GM23338 (cell line): ENCODE measurements at regions not wholly inside any gene's neighbourhood (a gene's known extent, or its start where the extent isn't known, plus 50 kb on each side); places are given as distances from the start of the nearest gene placed in this dataset.

ENCODE experiments used
- ATAC-seq: fragments of 200-7000 bp; cut with Tn5 transposase; 3 replicates; pipeline ENCODE4 v1.9.1; 2020
- DNase-seq: peaks from one replicate; pipeline ENCODE4 v3.0.0-alpha.2; 2015; ENCODE audit warnings: low spot score
- H2AFZ ChIP-seq: fragments of 200-600 bp; sonication (generic); 2 replicates; pipeline ENCODE4 v1.8.0; 2016; ENCODE audit warnings: antibody characterized with exemption, mild to moderate bottlenecking, moderate library complexity
- H3F3A ChIP-seq: fragments of 200-600 bp; sonication (generic); replicated peaks from 2 replicates; pipeline ENCODE4 v1.8.0; 2017; ENCODE audit warnings: antibody characterized with exemption, mixed run types, low read depth
- H3K27ac ChIP-seq: fragments of 200-600 bp; sonication (generic); 2 replicates; pipeline ENCODE4 v1.6.1; 2016; ENCODE audit warnings: low read depth
- H3K27me3 ChIP-seq: fragments of 200-600 bp; sonication (generic); 2 replicates; pipeline ENCODE4 v1.8.0; 2016; ENCODE audit warnings: mild to moderate bottlenecking, mixed run types, moderate library complexity; ENCODE audit not compliant: insufficient read depth
- H3K36me3 ChIP-seq: fragments of 200-600 bp; sonication (generic); 2 replicates; pipeline ENCODE4 v1.8.0; 2016; ENCODE audit warnings: mild to moderate bottlenecking; ENCODE audit not compliant: insufficient read depth
- H3K4me1 ChIP-seq: fragments of 200-600 bp; sonication (generic); 2 replicates; pipeline ENCODE4 v1.8.0; 2016; ENCODE audit warnings: mild to moderate bottlenecking, moderate library complexity; ENCODE audit not compliant: insufficient read depth
- H3K4me2 ChIP-seq: fragments of 200-600 bp; sonication (generic); 2 replicates; pipeline ENCODE4 v1.7.1; 2017; ENCODE audit warnings: mixed run types
- H3K4me3 ChIP-seq: fragments of 200-600 bp; sonication (generic); 2 replicates; pipeline ENCODE4 v1.6.1; 2016; ENCODE audit warnings: mixed run types
- H3K79me2 ChIP-seq: fragments of 200-600 bp; sonication (generic); replicated peaks from 2 replicates; pipeline ENCODE4 v1.8.0; 2017; ENCODE audit warnings: mild to moderate bottlenecking; ENCODE audit not compliant: insufficient read depth
- H3K9me2 ChIP-seq: fragments of 200-600 bp; sonication (generic); 2 replicates; pipeline ENCODE4 v1.8.0; 2017; ENCODE audit not compliant: insufficient read depth
- H4K20me1 ChIP-seq: fragments of 200-600 bp; sonication (generic); replicated peaks from 2 replicates; pipeline ENCODE4 v1.8.0; 2017; ENCODE audit warnings: mild to moderate bottlenecking; ENCODE audit not compliant: insufficient read depth
- H3K27ac Mint-ChIP-seq: 2 replicates; pipeline ENCODE4 v1.8.0; 2020; ENCODE audit warnings: inconsistent platforms, mild to moderate bottlenecking, moderate library complexity, mixed read lengths
- H3K27me3 Mint-ChIP-seq: 3 replicates; pipeline ENCODE4 v1.8.0; 2022; ENCODE audit warnings: low read depth, mild to moderate bottlenecking, moderate library complexity, mixed read lengths, inconsistent platforms; ENCODE audit not compliant: insufficient read depth, poor library complexity
- H3K36me3 Mint-ChIP-seq: 3 replicates; pipeline ENCODE4 v1.8.0; 2021; ENCODE audit warnings: low read depth, mild to moderate bottlenecking, inconsistent platforms, moderate library complexity, mixed read lengths
- H3K4me1 Mint-ChIP-seq: 3 replicates; pipeline ENCODE4 v1.8.0; 2020; ENCODE audit warnings: mild to moderate bottlenecking, inconsistent platforms, mixed read lengths
- H3K4me3 Mint-ChIP-seq: 3 replicates; pipeline ENCODE4 v1.8.0; 2021; ENCODE audit warnings: moderate library complexity, mild to moderate bottlenecking, inconsistent platforms, mixed read lengths
- H3K9me3 Mint-ChIP-seq: 3 replicates; pipeline ENCODE4 v1.8.0; 2020; ENCODE audit warnings: moderate library complexity, mild to moderate bottlenecking, inconsistent platforms, mixed read lengths
- CREB1 ChIP-seq: fragments of 250-450 bp; sonication (Bioruptor Pico); IDR thresholded peaks from 2 replicates; pipeline ENCODE4 v1.5.0; 2020; ENCODE audit warnings: low read depth, mild to moderate bottlenecking, moderate library complexity
- CTCF ChIP-seq, 2 experiments: fragments of 200-600 bp in 1 of 2; sonication (generic) in 1 of 2; conservative IDR thresholded peaks; 2 replicates each; pipeline versions ENCODE4 v1.5.1 to v1.6.1; 2016 to 2017; ENCODE audit warnings: antibody characterized with exemption in 2 of 2, low read depth in 2 of 2, mild to moderate bottlenecking in 2 of 2, moderate library complexity in 1 of 2
- ETS1 ChIP-seq: IDR thresholded peaks from 2 replicates; pipeline ENCODE4 v1.6.1; 2016; ENCODE audit warnings: antibody characterized with exemption
- EZH2phosphoT487 ChIP-seq: fragments of 200-600 bp; sonication (generic); IDR thresholded peaks from one replicate; pipeline ENCODE4 v1.8.1; 2018; ENCODE audit warnings: antibody characterized with exemption; ENCODE audit not compliant: unreplicated experiment
- JUNB ChIP-seq: IDR thresholded peaks from one replicate; pipeline ENCODE4 v1.6.1; 2016; ENCODE audit warnings: antibody characterized with exemption; ENCODE audit not compliant: unreplicated experiment
- POLR2AphosphoS5 ChIP-seq: IDR thresholded peaks from 2 replicates; pipeline ENCODE4 v1.6.1; 2016; ENCODE audit warnings: antibody characterized with exemption, low read depth
- STAT1 ChIP-seq: IDR thresholded peaks from one replicate; pipeline ENCODE4 v1.6.1; 2016; ENCODE audit warnings: antibody characterized with exemption; ENCODE audit not compliant: unreplicated experiment
- ZNF331 ChIP-seq: fragments of 250-450 bp; sonication (Bioruptor Pico); IDR thresholded peaks from 2 replicates; pipeline ENCODE4 v1.5.0; 2020; ENCODE audit warnings: low read depth, mild to moderate bottlenecking, moderate library complexity
- ZNF462 ChIP-seq: fragments of 250-450 bp; sonication (Bioruptor Pico); IDR thresholded peaks from 2 replicates; pipeline ENCODE4 v1.5.0; 2020; ENCODE audit warnings: mild to moderate bottlenecking, moderate library complexity

GRCh38 chr1:232301246-232301645 is 328.7 kb downstream of the SIPA1L2 start:
- no peak overlapping the region for H3K27ac Mint-ChIP-seq
- H2AFZ ChIP-seq = no peak overlapping the region
- H3F3A ChIP-seq = no peaks in the 10 kb centered on the region
- DNase-seq = no peak
- ATAC-seq = no peak
- peaks cover 12% of the 10 kb centered on the region for H3K4me1 Mint-ChIP-seq
- no peak overlapping the region for H3K4me3 Mint-ChIP-seq
- H3K27me3 Mint-ChIP-seq = peaks cover 3% of the 10 kb centered on the region
- no peaks in the 10 kb centered on the region for H3K36me3 Mint-ChIP-seq
- no peak overlapping the region for H3K4me3 ChIP-seq
- H3K79me2 ChIP-seq = no peaks in the 10 kb centered on the region
- no peaks in the 10 kb centered on the region for H3K27me3 ChIP-seq
- H3K36me3 ChIP-seq = no peaks in the 10 kb centered on the region
- no peaks in the 10 kb centered on the region; the same call in 1 of the 2 replicates for H3K4me1 ChIP-seq
- peaks cover under 1% of the 10 kb centered on the region; the same call in 1 of the 2 replicates for H3K9me2 ChIP-seq
- no peak overlapping the region for H3K4me2 ChIP-seq
- no peaks in the 10 kb centered on the region for H3K9me3 Mint-ChIP-seq
- H4K20me1 ChIP-seq = 0 out of 2 replicates have a peak, but pooled peaks cover 1% of the 10 kb centered on the region
- H3K27ac ChIP-seq = no peak overlapping the region
- no peak for TF ChIP-seq CTCF (conservative IDR thresholded peaks at IDR 0.05; ENCODE audit: low read depth in 2 of 2)
- TF ChIP-seq ZNF331 (CRISPR knock-in tag) = no peak
- TF ChIP-seq CREB1 (CRISPR knock-in tag) = no peak
- no peak for TF ChIP-seq EZH2phosphoT487
- no peak for TF ChIP-seq JUNB
- TF ChIP-seq ZNF462 (CRISPR knock-in tag) = no peak
- TF ChIP-seq ETS1 = no peak
- TF ChIP-seq POLR2AphosphoS5 = no peak
- TF ChIP-seq STAT1 = no peak
